SIG-M5 treated with dmso at 0.1 percent for 504 hours (cell line): ENCODE measurements at regions not wholly inside any gene's neighbourhood (a gene's known extent, or its start where the extent isn't known, plus 50 kb on each side); places are given as distances from the start of the nearest gene placed in this dataset.
A peak's percentile ranks its signal among the peaks of the same experiment; 100 is the strongest.

ENCODE experiments used
- DNase-seq: peaks from one replicate; lab custom pipeline; 2025; ENCODE audit not compliant: unreplicated experiment; lab: John Stamatoyannopoulos, UW

- DNase-seq: no peak
Observed at GRCh38 chr12:24608108-24608507, 340.8 kb downstream of the BCAT1 start.

GRCh38 chr12:24605916-24606315 is 343.0 kb downstream of the BCAT1 start:
- no peak for DNase-seq

- DNase-seq: no peak
Observed at GRCh38 chr12:24605466-24605865, 343.4 kb downstream of the BCAT1 start.

- DNase-seq: no peak
Observed at GRCh38 chr12:24603371-24603770, 345.5 kb downstream of the BCAT1 start.

- no peak for DNase-seq
Observed at GRCh38 chr12:24600996-24601395, 347.9 kb downstream of the BCAT1 start.

GRCh38 chr12:24600551-24600950 is 348.4 kb downstream of the BCAT1 start:
- no peak for DNase-seq

- no peak for DNase-seq
Observed at GRCh38 chr12:24599736-24600135, 349.2 kb downstream of the BCAT1 start.

GRCh38 chr12:24597580-24597979 is 351.3 kb downstream of the BCAT1 start:
- DNase-seq: no peak

GRCh38 chr12:24596768-24597388 is 352.0 kb downstream of the BCAT1 start:
- DNase-seq: peak; percentile 20

- no peak for DNase-seq
Observed at GRCh38 chr12:24595652-24596235, 353.2 kb downstream of the BCAT1 start.

- peak; percentile 30 for DNase-seq
Observed at GRCh38 chr12:24591715-24592440, 357.0 kb downstream of the BCAT1 start.

GRCh38 chr12:24591079-24591626 is 357.7 kb downstream of the BCAT1 start:
- DNase-seq: no peak

- no peak for DNase-seq
Observed at GRCh38 chr12:24586293-24586692, 362.6 kb downstream of the BCAT1 start.

- no peak for DNase-seq
Observed at GRCh38 chr12:24584032-24584675, 364.7 kb downstream of the BCAT1 start.

GRCh38 chr12:24582954-24583601 is 365.8 kb downstream of the BCAT1 start:
- DNase-seq: no peak

GRCh38 chr12:24574538-24574937 is 374.4 kb downstream of the BCAT1 start:
- no peak for DNase-seq

GRCh38 chr12:24573621-24574020 is 375.3 kb downstream of the BCAT1 start:
- no peak for DNase-seq

GRCh38 chr12:24565300-24565699 is 383.6 kb downstream of the BCAT1 start:
- no peak for DNase-seq

GRCh38 chr12:24562771-24563431 is 386.0 kb downstream of the BCAT1 start:
- peak; percentile 16 for DNase-seq
